HEK293 (cell line): ENCODE measurements at regions not wholly inside any gene's neighbourhood (a gene's known extent, or its start where the extent isn't known, plus 50 kb on each side); places are given as distances from the start of the nearest gene placed in this dataset.

Experiments used
- CTCF ChIA-PET: fragments of 350-600 bp; formaldehyde crosslinking; extraction: SDS; loops from one replicate; lab custom pipeline; 2021; ENCODE audit warnings: antibody characterized with exemption; lab: Yijun Ruan, JAX
- POLR2A ChIA-PET: fragments of 300-600 bp; formaldehyde crosslinking; extraction: SDS; loops from one replicate; lab custom pipeline; 2020; ENCODE audit warnings: antibody characterized with exemption, inconsistent platforms; lab: Yijun Ruan, JAX
- H3K27ac ChIP-seq: fragments of 200-500 bp; sonication (Bioruptor generic); 2 replicates; pipeline ENCODE4 v1.5.1; 2014; ENCODE audit warnings: low read depth, low read length, control low read depth, inconsistent platforms; ENCODE audit errors: extremely low read depth
- H3K36me3 ChIP-seq, 2 experiments: fragments of 200-500 bp in 1 of 2; sonication (Bioruptor generic) in 1 of 2; 1 replicate in 1 of 2; 2 replicates in 1 of 2; pipeline ENCODE4 v1.5.1; 2014 to 2017; ENCODE audit warnings: inconsistent platforms in 2 of 2, low read length in 2 of 2; ENCODE audit not compliant: control insufficient read depth in 2 of 2, insufficient read depth in 1 of 2
- H3K4me1 ChIP-seq: fragments of 200-500 bp; sonication (Bioruptor generic); 2 replicates; pipeline ENCODE4 v1.5.1; 2014; ENCODE audit warnings: mild to moderate bottlenecking, low read length, inconsistent platforms; ENCODE audit not compliant: control insufficient read depth, insufficient read depth
- H3K4me3 ChIP-seq: 2 replicates; pipeline ENCODE4 v1.5.1; 2011; ENCODE audit warnings: low read depth, mild to moderate bottlenecking, control low read depth, low read length, moderate library complexity
- H3K9me3 ChIP-seq: fragments of 200-500 bp; sonication (Bioruptor generic); 2 replicates; pipeline ENCODE4 v1.5.1; 2014; ENCODE audit warnings: low read depth, low read length, inconsistent platforms; ENCODE audit not compliant: control insufficient read depth, insufficient read depth
- GLI4 ChIP-seq: fragments of 450-650 bp; formaldehyde crosslinking; IDR thresholded peaks from 2 replicates; pipeline ENCODE4 v1.5.1; 2016; ENCODE audit warnings: missing biosample characterization, missing genetic modification characterization
- PATZ1 ChIP-seq: fragments of 450-650 bp; formaldehyde crosslinking; IDR thresholded peaks from 2 replicates; pipeline ENCODE4 v1.5.1; 2016; ENCODE audit warnings: missing biosample characterization, missing genetic modification characterization
- TCF7L2 ChIP-seq: IDR thresholded peaks from 2 replicates; pipeline ENCODE4 v1.6.1; 2011; ENCODE audit warnings: low read depth, mild to moderate bottlenecking, inconsistent platforms, low read length, moderate library complexity, borderline replicate concordance
- ZBTB8A ChIP-seq: fragments of 450-650 bp; formaldehyde crosslinking; IDR thresholded peaks from 2 replicates; pipeline ENCODE4 v1.5.1; 2016; ENCODE audit warnings: missing biosample characterization, missing genetic modification characterization
- ZFP69B ChIP-seq: fragments of 450-650 bp; formaldehyde crosslinking; IDR thresholded peaks from 2 replicates; pipeline ENCODE4 v1.5.1; 2016; ENCODE audit warnings: missing biosample characterization, missing genetic modification characterization
- ZNF157 ChIP-seq: fragments of 450-650 bp; formaldehyde crosslinking; IDR thresholded peaks from 2 replicates; pipeline ENCODE4 v1.5.1; 2016; ENCODE audit warnings: missing biosample characterization, missing genetic modification characterization
- ZNF214 ChIP-seq: fragments of 450-650 bp; formaldehyde crosslinking; IDR thresholded peaks from 2 replicates; pipeline ENCODE4 v1.5.1; 2017; ENCODE audit warnings: missing biosample characterization, mild to moderate bottlenecking, missing genetic modification characterization, borderline replicate concordance
- ZNF221 ChIP-seq: fragments of 450-650 bp; formaldehyde crosslinking; IDR thresholded peaks from 2 replicates; pipeline ENCODE4 v1.5.1; 2017; ENCODE audit warnings: missing biosample characterization, missing genetic modification characterization, borderline replicate concordance
- ZNF239 ChIP-seq: fragments of 450-650 bp; formaldehyde crosslinking; IDR thresholded peaks from 2 replicates; pipeline ENCODE4 v1.5.1; 2016; ENCODE audit warnings: missing biosample characterization, missing genetic modification characterization
- ZNF311 ChIP-seq: fragments of 450-650 bp; formaldehyde crosslinking; IDR thresholded peaks from 2 replicates; pipeline ENCODE4 v1.5.1; 2017; ENCODE audit warnings: missing biosample characterization, missing genetic modification characterization, borderline replicate concordance
- ZNF473 ChIP-seq: fragments of 450-650 bp; formaldehyde crosslinking; IDR thresholded peaks from 2 replicates; pipeline ENCODE4 v1.5.1; 2017; ENCODE audit warnings: missing biosample characterization, missing genetic modification characterization
- ZNF585B ChIP-seq: fragments of 450-650 bp; formaldehyde crosslinking; IDR thresholded peaks from 2 replicates; pipeline ENCODE4 v1.5.1; 2016; ENCODE audit warnings: missing biosample characterization, missing genetic modification characterization
- ZNF621 ChIP-seq: fragments of 450-650 bp; formaldehyde crosslinking; IDR thresholded peaks from 2 replicates; pipeline ENCODE4 v1.5.1; 2017; ENCODE audit warnings: missing biosample characterization, missing genetic modification characterization
- ZNF660 ChIP-seq: fragments of 450-650 bp; IDR thresholded peaks from 2 replicates; pipeline ENCODE4 v1.5.1; 2018; ENCODE audit warnings: missing biosample characterization, mild to moderate bottlenecking, missing genetic modification characterization
- ZNF670 ChIP-seq: fragments of 450-650 bp; formaldehyde crosslinking; IDR thresholded peaks from 2 replicates; pipeline ENCODE4 v1.5.1; 2016; ENCODE audit warnings: missing biosample characterization, missing genetic modification characterization, low read depth
- ZNF843 ChIP-seq: fragments of 450-650 bp; formaldehyde crosslinking; IDR thresholded peaks from 2 replicates; pipeline ENCODE4 v1.5.1; 2016; ENCODE audit warnings: missing biosample characterization, missing genetic modification characterization
- TF ChIP-seq, protein P1 (sequence below): fragments of 450-650 bp; formaldehyde crosslinking; IDR thresholded peaks from 2 replicates; pipeline ENCODE4 v1.5.1; 2016; ENCODE audit warnings: missing biosample characterization, missing genetic modification characterization, borderline replicate concordance
- TF ChIP-seq, protein P2 (sequence below): fragments of 450-650 bp; formaldehyde crosslinking; conservative IDR thresholded peaks from 2 replicates; pipeline ENCODE4 v1.5.1; 2016; ENCODE audit warnings: low read depth, missing biosample characterization, missing genetic modification characterization

DNA sequence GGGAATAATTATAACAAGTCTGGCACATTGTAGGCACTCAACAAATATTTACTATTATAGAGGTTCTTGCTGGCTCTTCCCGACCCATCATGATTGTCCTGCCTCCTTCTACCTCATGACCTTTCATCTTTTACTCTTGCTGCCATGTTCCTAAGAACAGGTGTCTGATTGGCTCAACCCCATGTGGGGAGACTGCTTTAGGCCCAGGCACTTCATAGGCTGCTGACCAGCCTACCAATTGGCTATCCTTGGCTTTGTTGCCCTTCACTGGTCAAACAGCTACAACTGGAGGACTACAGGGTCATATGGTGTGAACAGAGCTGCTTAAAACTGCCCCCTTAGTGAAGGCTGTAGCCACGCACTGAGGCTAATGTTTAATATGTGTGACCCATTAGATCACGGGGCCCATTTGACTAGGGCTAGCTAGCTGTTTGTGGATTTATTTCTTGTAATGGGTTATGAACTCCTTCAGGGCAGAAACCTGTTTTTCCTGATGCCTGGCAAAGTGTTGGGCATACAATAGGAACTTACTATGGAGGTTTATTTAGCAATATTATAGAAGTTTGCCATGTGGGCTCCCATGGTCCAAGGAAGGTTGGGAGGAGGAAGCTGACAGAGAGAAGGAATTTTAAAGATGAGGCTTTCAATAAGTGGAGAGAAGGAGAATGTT lies 239.9 kb upstream of the TBC1D5 start:
- H3K4me3 ChIP-seq, result no peak overlapping the region
- no peak overlapping the region for H3K27ac ChIP-seq
- TF ChIP-seq ZFP69B (tag by site-specific recombination) (no peak), PATZ1 (tag by site-specific recombination) (no peak), ZNF843 (tag by site-specific recombination) (no peak), ZNF660 (tag by site-specific recombination) (no peak), ZNF473 (tag by site-specific recombination) (no peak), ZNF221 (no peak), ZNF670 (no peak), ZNF585B (tag by site-specific recombination) (no peak), ZNF214 (no peak), ZNF157 (no peak), ZNF621 (tag by site-specific recombination) (no peak)
- TF ChIP-seq, protein P1, sequence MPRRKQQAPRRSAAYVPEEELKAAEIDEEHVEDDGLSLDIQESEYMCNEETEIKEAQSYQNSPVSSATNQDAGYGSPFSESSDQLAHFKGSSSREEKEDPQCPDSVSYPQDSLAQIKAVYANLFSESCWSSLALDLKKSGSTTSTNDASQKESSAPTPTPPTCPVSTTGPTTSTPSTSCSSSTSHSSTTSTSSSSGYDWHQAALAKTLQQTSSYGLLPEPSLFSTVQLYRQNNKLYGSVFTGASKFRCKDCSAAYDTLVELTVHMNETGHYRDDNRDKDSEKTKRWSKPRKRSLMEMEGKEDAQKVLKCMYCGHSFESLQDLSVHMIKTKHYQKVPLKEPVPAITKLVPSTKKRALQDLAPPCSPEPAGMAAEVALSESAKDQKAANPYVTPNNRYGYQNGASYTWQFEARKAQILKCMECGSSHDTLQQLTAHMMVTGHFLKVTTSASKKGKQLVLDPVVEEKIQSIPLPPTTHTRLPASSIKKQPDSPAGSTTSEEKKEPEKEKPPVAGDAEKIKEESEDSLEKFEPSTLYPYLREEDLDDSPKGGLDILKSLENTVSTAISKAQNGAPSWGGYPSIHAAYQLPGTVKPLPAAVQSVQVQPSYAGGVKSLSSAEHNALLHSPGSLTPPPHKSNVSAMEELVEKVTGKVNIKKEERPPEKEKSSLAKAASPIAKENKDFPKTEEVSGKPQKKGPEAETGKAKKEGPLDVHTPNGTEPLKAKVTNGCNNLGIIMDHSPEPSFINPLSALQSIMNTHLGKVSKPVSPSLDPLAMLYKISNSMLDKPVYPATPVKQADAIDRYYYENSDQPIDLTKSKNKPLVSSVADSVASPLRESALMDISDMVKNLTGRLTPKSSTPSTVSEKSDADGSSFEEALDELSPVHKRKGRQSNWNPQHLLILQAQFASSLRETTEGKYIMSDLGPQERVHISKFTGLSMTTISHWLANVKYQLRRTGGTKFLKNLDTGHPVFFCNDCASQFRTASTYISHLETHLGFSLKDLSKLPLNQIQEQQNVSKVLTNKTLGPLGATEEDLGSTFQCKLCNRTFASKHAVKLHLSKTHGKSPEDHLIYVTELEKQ, result no peak
- H3K4me1 ChIP-seq, result no peaks in the 10 kb centered on the region
- POLR2A ChIA-PET, result no interaction called here
- no peaks in the 10 kb centered on the region for H3K9me3 ChIP-seq
- no peaks in the 10 kb centered on the region for H3K36me3 ChIP-seq
- CTCF ChIA-PET, result no interaction called here

GRCh38 chr3:17980863-17981262 lies 238.4 kb upstream of the TBC1D5 start:
- Histone ChIP-seq H3K36me3 (no peaks in the 10 kb centered on the region), H3K4me3 (no peak overlapping the region), H3K4me1 (no peaks in the 10 kb centered on the region), H3K27ac (no peak overlapping the region), H3K9me3 (no peaks in the 10 kb centered on the region)
- TF ChIP-seq TCF7L2, result no peak
- TF ChIP-seq ZNF311 (tag by site-specific recombination), result no peak
- TF ChIP-seq ZNF239 (tag by site-specific recombination), result no peak
- TF ChIP-seq, protein P2, sequence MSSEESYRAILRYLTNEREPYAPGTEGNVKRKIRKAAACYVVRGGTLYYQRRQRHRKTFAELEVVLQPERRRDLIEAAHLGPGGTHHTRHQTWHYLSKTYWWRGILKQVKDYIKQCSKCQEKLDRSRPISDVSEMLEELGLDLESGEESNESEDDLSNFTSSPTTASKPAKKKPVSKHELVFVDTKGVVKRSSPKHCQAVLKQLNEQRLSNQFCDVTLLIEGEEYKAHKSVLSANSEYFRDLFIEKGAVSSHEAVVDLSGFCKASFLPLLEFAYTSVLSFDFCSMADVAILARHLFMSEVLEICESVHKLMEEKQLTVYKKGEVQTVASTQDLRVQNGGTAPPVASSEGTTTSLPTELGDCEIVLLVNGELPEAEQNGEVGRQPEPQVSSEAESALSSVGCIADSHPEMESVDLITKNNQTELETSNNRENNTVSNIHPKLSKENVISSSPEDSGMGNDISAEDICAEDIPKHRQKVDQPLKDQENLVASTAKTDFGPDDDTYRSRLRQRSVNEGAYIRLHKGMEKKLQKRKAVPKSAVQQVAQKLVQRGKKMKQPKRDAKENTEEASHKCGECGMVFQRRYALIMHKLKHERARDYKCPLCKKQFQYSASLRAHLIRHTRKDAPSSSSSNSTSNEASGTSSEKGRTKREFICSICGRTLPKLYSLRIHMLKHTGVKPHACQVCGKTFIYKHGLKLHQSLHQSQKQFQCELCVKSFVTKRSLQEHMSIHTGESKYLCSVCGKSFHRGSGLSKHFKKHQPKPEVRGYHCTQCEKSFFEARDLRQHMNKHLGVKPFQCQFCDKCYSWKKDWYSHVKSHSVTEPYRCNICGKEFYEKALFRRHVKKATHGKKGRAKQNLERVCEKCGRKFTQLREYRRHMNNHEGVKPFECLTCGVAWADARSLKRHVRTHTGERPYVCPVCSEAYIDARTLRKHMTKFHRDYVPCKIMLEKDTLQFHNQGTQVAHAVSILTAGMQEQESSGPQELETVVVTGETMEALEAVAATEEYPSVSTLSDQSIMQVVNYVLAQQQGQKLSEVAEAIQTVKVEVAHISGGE, result no peak
- TF ChIP-seq ZBTB8A (tag by site-specific recombination), result no peak
- TF ChIP-seq GLI4 (tag by site-specific recombination), result no peak
- ChIA-PET CTCF (no interaction called here), POLR2A (no interaction called here)
